Central memory CD8-positive, alpha-beta T cell (primary cell): ENCODE measurements at regions not wholly inside any gene's neighbourhood (a gene's known extent, or its start where the extent isn't known, plus 50 kb on each side); places are given as distances from the start of the nearest gene placed in this dataset.
"Not testable (repeated sequence)": the region's sequence is repeated elsewhere in the genome, so short reads cannot be mapped to it uniquely, and the experiment has no call there.

ENCODE experiments used
- ATAC-seq: fragments of 150-1000 bp; cut with Tn5 transposase; replicated peaks from 2 replicates; pipeline ENCODE4 v1.10.0; 2022; ENCODE audit warnings: mild to moderate bottlenecking, moderate FRiP score, moderate number of reproducible peaks; ENCODE audit not compliant: poor library complexity, severe bottlenecking; ENCODE audit errors: extremely low read depth
- DNase-seq, 2 donors: peaks; one replicate each; pipeline ENCODE4 v3.0.0; 2021; ENCODE audit warnings: low spot score in 2 of 2
- H3K27ac Mint-ChIP-seq: one replicate; pipeline ENCODE4 v1.8.0; 2022; ENCODE audit warnings: low read depth, mild to moderate bottlenecking, moderate library complexity, mixed read lengths
- H3K27me3 Mint-ChIP-seq: one replicate; pipeline ENCODE4 v1.8.0; 2022; ENCODE audit warnings: mixed read lengths
- H3K36me3 Mint-ChIP-seq: one replicate; pipeline ENCODE4 v1.8.0; 2022; ENCODE audit warnings: mild to moderate bottlenecking, moderate library complexity, mixed read lengths; ENCODE audit not compliant: insufficient read depth
- H3K4me1 Mint-ChIP-seq: one replicate; pipeline ENCODE4 v1.8.0; 2022; ENCODE audit warnings: mixed read lengths
- H3K4me3 Mint-ChIP-seq: one replicate; pipeline ENCODE4 v1.8.0; 2022; ENCODE audit warnings: mild to moderate bottlenecking, moderate library complexity, mixed read lengths
- H3K9me3 Mint-ChIP-seq: one replicate; pipeline ENCODE4 v1.8.0; 2022; ENCODE audit warnings: mixed read lengths

DNA sequence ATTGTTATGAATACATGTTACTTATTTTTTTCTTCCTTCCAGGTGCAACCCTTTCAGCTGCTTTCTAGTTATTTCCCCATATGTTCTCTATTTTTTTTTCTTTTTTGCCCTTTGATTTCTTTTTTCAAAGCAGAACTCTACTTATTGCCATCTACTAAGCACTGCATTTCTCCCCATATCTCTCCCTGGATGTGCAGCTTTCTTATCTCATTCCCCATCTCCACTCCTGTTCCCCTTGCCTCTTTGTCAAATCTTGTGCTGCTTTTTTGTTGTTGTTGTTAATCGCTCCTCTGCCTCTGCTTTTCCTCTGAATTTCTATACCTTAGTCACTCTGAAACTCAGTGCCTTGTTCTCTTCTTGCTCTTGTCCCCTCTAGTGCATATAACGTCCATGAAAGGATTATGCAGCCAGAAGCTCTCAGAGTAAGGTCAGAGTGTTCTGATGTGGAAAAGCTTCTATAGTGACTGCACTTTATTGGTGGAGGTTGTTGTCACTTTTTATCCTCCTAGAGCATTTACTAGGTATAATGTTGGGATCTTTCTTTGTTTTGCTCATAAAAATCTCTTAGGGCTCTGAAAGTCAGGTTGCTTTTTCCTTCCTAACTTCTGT is 51.1 kb upstream of the JADE1 start:
- Mint-ChIP-seq H3K36me3 (no peaks in the 10 kb centered on the region), H3K27ac (no peak overlapping the region), H3K27me3 (no peaks in the 10 kb centered on the region), H3K9me3 (no peaks in the 10 kb centered on the region), H3K4me3 (no peak overlapping the region), H3K4me1 (no peaks in the 10 kb centered on the region)
- ATAC-seq = no peak
- DNase-seq = no peak

DNA sequence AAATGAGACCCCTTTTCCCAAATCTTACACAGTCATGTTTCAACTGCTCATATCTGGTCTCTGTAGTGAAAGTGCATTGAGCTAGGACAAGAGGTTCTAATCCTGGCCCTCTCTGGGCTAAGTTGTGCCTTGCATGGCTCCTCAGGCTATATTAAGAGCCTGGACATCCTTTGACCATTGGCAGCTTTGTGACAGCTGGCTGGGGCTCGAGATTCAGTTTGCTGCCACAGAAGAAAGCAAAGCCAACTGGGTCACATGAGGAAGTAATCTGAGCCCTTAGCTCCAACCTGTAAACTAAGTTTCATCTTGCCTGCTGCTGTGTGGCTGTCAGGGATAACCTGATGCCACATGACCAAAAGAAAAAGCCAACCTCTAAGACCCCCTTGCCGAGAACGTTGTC is 51.8 kb upstream of the JADE1 start:
- Mint-ChIP-seq H3K9me3 (no peaks in the 10 kb centered on the region), H3K36me3 (no peaks in the 10 kb centered on the region), H3K4me1 (no peaks in the 10 kb centered on the region), H3K27me3 (no peaks in the 10 kb centered on the region), H3K4me3 (no peak overlapping the region), H3K27ac (no peak overlapping the region)
- DNase-seq (no peak), ATAC-seq (no peak)

DNA sequence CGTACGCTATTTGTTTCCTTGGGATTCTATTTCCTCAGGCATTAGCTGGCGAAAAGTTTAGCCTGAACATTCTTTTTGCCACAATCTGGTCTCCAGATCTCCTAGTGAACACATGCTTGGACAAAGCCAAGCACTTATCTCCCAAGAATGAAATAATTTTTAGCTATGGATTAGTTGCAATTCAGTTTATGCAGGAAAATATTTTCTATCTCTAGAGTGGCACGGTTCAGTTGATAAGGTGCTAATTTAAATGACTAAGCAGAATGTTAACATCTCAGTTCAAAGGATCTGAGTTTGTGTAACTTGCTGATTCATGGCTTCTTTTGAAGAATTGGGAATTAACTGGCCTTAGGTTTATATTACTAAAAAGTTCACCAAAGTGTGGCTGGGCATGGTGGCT is 58.1 kb upstream of the JADE1 start:
- no peak for DNase-seq
- Mint-ChIP-seq H3K4me3 (no peak overlapping the region), H3K9me3 (no peaks in the 10 kb centered on the region), H3K4me1 (no peaks in the 10 kb centered on the region), H3K27me3 (no peaks in the 10 kb centered on the region), H3K36me3 (no peaks in the 10 kb centered on the region), H3K27ac (no peak overlapping the region)
- ATAC-seq = no peak

DNA sequence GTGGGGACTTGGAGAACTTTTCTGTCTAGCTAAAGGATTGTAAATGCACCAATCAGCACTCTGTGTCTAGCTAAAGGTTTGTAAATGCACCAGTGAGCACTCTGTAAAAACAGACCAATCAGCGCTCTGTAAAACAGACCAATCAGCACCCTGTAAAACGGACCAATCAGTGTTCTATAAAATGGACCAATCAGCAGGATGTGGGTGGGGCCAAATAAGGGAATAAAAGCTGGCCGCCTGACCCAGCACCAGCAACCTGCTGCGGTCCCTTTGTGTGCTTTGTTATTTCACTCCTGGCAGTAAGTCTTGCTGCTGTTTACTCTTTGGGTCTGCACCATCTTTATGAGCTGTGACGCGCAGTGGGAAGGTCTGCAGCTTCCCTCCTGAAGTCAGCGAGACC is 67.8 kb upstream of the JADE1 start:
- not testable (repeated sequence) for H3K36me3 Mint-ChIP-seq, H3K27ac Mint-ChIP-seq, H3K4me1 Mint-ChIP-seq

DNA sequence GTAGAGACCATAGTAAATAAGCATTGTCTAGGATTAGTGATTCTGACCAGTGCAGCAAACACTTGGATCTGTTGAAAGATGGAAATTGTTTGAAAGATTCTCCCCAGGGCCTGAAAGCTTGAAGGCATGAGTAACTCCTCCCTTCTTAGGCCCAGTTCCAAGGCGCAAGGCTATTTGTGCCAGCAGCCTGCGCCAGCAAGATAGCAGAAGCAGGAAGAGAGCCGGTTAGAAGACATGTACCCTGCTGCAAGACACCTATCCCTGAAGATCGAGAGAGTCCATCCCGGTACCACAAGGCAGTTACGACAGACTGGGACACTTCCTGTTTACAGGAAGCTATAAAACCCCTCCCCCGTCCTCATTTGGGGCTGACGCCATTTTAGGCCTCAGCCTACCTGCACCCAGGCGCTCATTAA is 72.4 kb upstream of the JADE1 start:
- Mint-ChIP-seq H3K4me1 (no peaks in the 10 kb centered on the region), H3K4me3 (no peak overlapping the region), H3K27me3 (no peaks in the 10 kb centered on the region), H3K36me3 (no peaks in the 10 kb centered on the region), H3K9me3 (no peaks in the 10 kb centered on the region), H3K27ac (no peak overlapping the region)
- no peak for DNase-seq
- no peak for ATAC-seq

More for the DNA sequence above, 67.8 kb upstream of the JADE1 start:
- H3K27me3 Mint-ChIP-seq, DNase-seq, H3K9me3 Mint-ChIP-seq, ATAC-seq, H3K4me3 Mint-ChIP-seq: not testable (repeated sequence)

DNA sequence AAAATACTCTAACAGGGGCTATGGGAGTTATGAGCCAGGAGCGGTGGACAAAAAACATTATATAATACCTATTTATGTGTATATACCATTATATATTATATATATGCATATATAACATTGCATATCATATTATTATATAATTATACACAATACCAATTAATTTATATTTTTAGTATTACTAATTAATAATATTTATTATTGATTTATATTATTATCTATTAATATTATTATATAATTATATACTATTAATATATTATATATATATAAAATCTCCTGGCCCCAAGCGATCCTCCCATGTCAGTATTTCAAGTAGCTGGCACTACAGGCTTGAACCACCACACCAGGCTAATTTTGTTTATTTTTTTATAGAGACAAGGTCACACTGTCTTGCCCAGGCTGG is 73.8 kb upstream of the JADE1 start:
- Mint-ChIP-seq H3K36me3 (no peaks in the 10 kb centered on the region), H3K27me3 (no peaks in the 10 kb centered on the region), H3K27ac (no peak overlapping the region), H3K4me1 (no peaks in the 10 kb centered on the region), H3K9me3 (no peaks in the 10 kb centered on the region), H3K4me3 (no peak overlapping the region)
- DNase-seq (no peak), ATAC-seq (no peak)

DNA sequence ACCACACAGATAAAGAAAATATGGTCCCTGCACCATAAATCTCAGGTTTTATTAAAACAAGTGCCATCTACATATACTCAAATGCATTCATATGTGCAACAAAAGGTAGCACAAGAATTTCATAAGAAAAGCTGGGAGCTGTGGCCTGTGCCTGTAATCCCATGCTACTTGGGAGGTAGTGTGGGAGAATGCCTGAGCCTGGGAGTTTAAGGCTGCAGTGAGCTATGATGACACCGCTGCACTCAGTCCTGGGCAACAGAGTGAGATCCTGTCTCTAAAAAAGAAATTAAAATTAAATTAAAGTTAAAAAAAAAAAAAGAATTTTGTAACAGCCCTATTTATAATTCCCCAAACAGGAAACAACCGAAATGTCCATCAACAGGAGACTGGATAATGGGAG is 81.3 kb upstream of the JADE1 start:
- Mint-ChIP-seq H3K9me3 (no peaks in the 10 kb centered on the region), H3K36me3 (no peaks in the 10 kb centered on the region), H3K4me1 (no peaks in the 10 kb centered on the region), H3K4me3 (no peak overlapping the region), H3K27me3 (no peaks in the 10 kb centered on the region), H3K27ac (no peak overlapping the region)
- DNase-seq (no peak), ATAC-seq (no peak)

DNA sequence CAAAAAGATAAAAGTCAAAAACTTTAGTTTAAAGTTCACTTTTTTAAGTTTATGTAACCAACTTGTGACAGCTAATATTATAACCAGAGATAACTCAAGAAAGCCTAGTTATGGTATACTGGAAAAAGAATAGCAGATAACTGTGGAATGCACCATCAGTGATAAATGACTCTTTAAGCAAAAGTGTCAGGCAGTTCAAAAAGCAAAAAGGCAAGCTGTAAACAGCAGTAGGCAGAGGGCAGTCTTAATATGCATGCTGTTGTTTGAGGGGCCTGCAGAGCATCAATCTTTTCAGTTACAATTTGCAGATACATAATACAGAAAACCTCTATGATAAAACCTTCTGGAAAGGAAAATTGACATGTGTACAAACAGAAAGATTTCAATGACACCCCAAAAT is 81.8 kb upstream of the JADE1 start:
- Mint-ChIP-seq H3K4me3 (no peak overlapping the region), H3K27me3 (no peaks in the 10 kb centered on the region), H3K9me3 (no peaks in the 10 kb centered on the region), H3K27ac (no peak overlapping the region), H3K4me1 (no peaks in the 10 kb centered on the region), H3K36me3 (no peaks in the 10 kb centered on the region)
- DNase-seq = no peak
- no peak for ATAC-seq

DNA sequence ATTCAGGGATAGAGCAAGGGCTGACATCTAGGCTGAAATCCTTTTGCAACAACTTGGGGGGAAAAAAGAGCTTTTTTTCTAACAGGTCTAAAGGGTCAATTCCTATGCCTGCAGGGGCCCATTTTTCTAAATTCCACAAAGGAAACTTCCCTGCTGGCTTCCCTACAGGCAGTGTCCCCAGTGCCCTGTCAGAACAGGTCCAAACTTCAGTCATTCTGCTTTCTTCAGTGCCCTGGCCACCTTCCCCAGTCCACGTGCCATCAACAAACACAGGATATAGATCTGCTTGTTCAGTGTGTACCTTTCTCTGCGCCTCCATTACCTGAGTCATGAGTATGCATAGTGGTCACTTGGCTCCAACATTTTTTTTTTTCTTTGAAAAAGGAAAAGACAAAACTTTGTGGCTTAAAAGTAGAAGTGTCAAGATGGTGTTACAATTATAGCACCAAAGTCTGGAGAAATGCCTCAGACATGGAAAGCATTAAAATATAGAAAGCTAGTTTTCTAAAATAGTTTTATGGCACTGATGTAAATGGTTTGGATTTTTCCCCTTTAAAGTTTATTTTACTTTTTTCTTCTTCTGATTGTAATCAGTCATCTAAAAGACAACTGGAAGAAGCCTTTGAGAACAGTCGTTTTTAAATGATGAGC is 84.0 kb upstream of the JADE1 start:
- ATAC-seq (no peak), DNase-seq (no peak)
- H3K4me3 Mint-ChIP-seq = no peak overlapping the region
- H3K27ac Mint-ChIP-seq = no peak overlapping the region
- H3K27me3 Mint-ChIP-seq = no peaks in the 10 kb centered on the region
- H3K36me3 Mint-ChIP-seq = no peaks in the 10 kb centered on the region
- no peaks in the 10 kb centered on the region for H3K9me3 Mint-ChIP-seq
- H3K4me1 Mint-ChIP-seq = no peaks in the 10 kb centered on the region

DNA sequence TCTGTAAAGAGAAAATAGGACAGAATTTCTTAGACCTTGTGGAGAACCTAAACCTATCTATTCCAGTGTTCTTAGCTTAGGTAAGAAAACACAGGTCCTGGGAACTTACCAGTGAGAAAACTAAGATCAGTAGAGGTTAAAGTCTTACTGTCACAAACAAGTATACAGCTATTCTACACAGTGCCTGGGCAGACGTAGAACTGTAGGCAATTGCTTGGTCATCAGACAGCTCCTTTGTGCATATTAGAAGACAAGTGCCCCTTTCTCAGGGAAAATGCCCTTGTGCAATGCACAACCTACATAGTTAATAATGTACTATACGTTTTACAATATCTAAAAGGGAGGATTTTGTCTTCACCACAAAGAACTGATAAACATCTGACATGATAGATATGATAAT is 86.6 kb upstream of the JADE1 start:
- Mint-ChIP-seq H3K4me3 (no peak overlapping the region), H3K4me1 (no peaks in the 10 kb centered on the region), H3K36me3 (no peaks in the 10 kb centered on the region), H3K27me3 (no peaks in the 10 kb centered on the region), H3K27ac (no peak overlapping the region), H3K9me3 (no peaks in the 10 kb centered on the region)
- ATAC-seq (no peak), DNase-seq (no peak)

DNA sequence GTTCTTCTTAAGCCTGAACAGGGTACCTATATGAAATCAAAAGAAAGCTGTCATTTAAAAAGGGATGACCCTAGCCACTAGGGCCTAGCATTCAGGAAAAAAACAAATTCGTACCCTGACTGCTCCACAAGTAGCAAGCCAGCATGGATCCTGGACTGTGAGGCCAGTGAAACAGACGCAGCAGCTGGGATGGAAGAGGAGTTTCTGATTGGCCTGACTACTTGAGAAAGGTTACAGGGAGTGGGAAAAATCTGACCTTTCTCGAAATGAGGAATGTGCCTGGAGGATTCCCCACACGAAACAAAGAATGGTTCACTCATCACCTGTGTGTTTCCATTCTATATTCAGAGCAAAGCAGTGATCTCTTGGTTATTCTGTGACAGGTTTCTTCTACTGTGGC is 87.6 kb upstream of the JADE1 start:
- Mint-ChIP-seq H3K9me3 (no peaks in the 10 kb centered on the region), H3K36me3 (no peaks in the 10 kb centered on the region), H3K27me3 (no peaks in the 10 kb centered on the region), H3K4me3 (no peak overlapping the region), H3K27ac (no peak overlapping the region), H3K4me1 (no peaks in the 10 kb centered on the region)
- DNase-seq (no peak), ATAC-seq (no peak)

DNA sequence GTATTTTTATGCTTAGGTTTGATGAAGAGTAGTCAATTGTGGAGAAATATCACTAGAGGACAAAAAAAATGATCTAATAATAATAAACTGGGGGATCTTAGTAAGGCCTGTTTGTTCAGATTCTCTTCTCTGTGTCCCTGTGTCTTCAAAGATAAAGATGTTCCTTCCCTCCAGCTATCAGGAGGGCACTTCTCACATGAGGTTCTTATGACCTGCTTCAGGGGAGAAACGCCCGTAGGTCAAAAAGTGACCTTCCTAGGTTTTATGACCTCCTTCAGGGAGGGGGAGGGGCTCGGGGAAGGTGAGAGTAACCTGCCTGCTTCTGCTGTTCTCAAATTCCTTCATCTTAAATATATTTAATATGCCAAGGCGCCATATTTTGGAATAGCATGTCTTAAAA is 89.2 kb upstream of the JADE1 start:
- H3K9me3 Mint-ChIP-seq = no peaks in the 10 kb centered on the region
- DNase-seq (no peak), ATAC-seq (no peak)
- no peaks in the 10 kb centered on the region for H3K4me1 Mint-ChIP-seq
- no peaks in the 10 kb centered on the region for H3K27me3 Mint-ChIP-seq
- H3K27ac Mint-ChIP-seq = no peak overlapping the region
- no peak overlapping the region for H3K4me3 Mint-ChIP-seq
- no peaks in the 10 kb centered on the region for H3K36me3 Mint-ChIP-seq

DNA sequence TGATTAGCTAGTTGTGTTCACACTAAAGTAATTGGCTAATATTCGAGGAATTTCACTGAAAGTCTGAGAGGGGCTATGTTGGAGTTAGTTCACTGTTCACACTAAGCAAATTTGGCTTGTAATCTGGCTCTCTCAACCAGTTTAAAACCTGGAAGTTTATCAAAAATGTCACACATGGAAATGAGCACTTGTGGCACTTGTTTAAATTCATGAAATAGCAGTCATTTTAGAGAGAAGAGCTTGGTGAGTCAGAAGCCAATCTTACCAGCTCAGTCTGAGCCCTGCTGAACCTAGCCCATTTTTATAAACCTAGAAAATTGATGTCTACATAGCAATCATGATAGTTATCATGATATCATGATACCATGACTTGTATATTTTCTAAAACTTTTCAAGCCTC is 90.7 kb upstream of the JADE1 start:
- no peak overlapping the region for H3K27ac Mint-ChIP-seq
- ATAC-seq = no peak
- H3K27me3 Mint-ChIP-seq = no peaks in the 10 kb centered on the region
- H3K4me3 Mint-ChIP-seq = no peak overlapping the region
- DNase-seq = no peak
- H3K4me1 Mint-ChIP-seq = no peaks in the 10 kb centered on the region
- no peaks in the 10 kb centered on the region for H3K9me3 Mint-ChIP-seq
- H3K36me3 Mint-ChIP-seq = no peaks in the 10 kb centered on the region
